Caco-2 (cell line): ENCODE measurements at regions not wholly inside any gene's neighbourhood (a gene's known extent, or its start where the extent isn't known, plus 50 kb on each side); places are given as distances from the start of the nearest gene placed in this dataset.

ENCODE experiments used
- BruUV-seq: library from RNA; stranded (reverse); fragments of 400-500 nt; replicated peaks from 2 replicates; lab custom pipeline; 2021; lab: Mats Ljungman, UMichigan
- CTCF ChIA-PET: fragments of 300-600 bp; sonication (Branson Sonifier 250); formaldehyde crosslinking; loops from one replicate; lab custom pipeline; 2022; ENCODE audit warnings: antibody characterized with exemption; lab: Charles Lee
- POLR2A ChIA-PET: fragments of 300-600 bp; sonication (Branson Sonifier 250); formaldehyde crosslinking; loops from one replicate; lab custom pipeline; 2022; ENCODE audit warnings: antibody characterized with exemption; lab: Charles Lee
- DNase-seq, 2 experiments: peaks; one replicate each; pipeline versions ENCODE4 v3.0.0 to v3.0.0-alpha.2; 2020 to 2022
- H3K27me3 ChIP-seq: replicated peaks from 2 replicates; pipeline ENCODE4 v1.6.0; 2011; ENCODE audit warnings: low read length; ENCODE audit not compliant: control insufficient read depth, insufficient read depth
- H3K36me3 ChIP-seq: 2 replicates; pipeline ENCODE4 v1.5.1; 2011; ENCODE audit warnings: low read length; ENCODE audit not compliant: control insufficient read depth, insufficient read depth
- H3K4me1 ChIP-seq: fragments of 250-450 bp; sonication (Bioruptor Pico); 2 replicates; pipeline ENCODE4 v1.5.1; 2020; ENCODE audit warnings: mild to moderate bottlenecking
- H3K4me3 ChIP-seq: 2 replicates; pipeline ENCODE4 v1.5.1; 2011; ENCODE audit warnings: low read depth, mild to moderate bottlenecking, control low read depth, low read length
- H3K9me3 ChIP-seq: fragments of 250-450 bp; sonication (Bioruptor Pico); 2 replicates; pipeline ENCODE4 v1.5.1; 2020; ENCODE audit warnings: mild to moderate bottlenecking, moderate library complexity
- H3K27ac Mint-ChIP-seq: one replicate; pipeline ENCODE4 v1.8.0; 2022; ENCODE audit warnings: mixed read lengths; ENCODE audit not compliant: unreplicated experiment
- H3K27me3 Mint-ChIP-seq: one replicate; pipeline ENCODE4 v1.8.0; 2022; ENCODE audit warnings: mixed read lengths; ENCODE audit not compliant: insufficient read depth, unreplicated experiment
- H3K36me3 Mint-ChIP-seq: one replicate; pipeline ENCODE4 v1.8.0; 2022; ENCODE audit warnings: mild to moderate bottlenecking, mixed read lengths; ENCODE audit not compliant: insufficient read depth, unreplicated experiment
- H3K4me1 Mint-ChIP-seq: one replicate; pipeline ENCODE4 v1.8.0; 2022; ENCODE audit warnings: low read depth, mixed read lengths; ENCODE audit not compliant: unreplicated experiment
- H3K4me3 Mint-ChIP-seq: one replicate; pipeline ENCODE4 v1.8.0; 2022; ENCODE audit warnings: mild to moderate bottlenecking, moderate library complexity, mixed read lengths; ENCODE audit not compliant: unreplicated experiment
- H3K9me3 Mint-ChIP-seq: one replicate; pipeline ENCODE4 v1.8.0; 2022; ENCODE audit warnings: mixed read lengths; ENCODE audit not compliant: unreplicated experiment
- CTCF ChIP-seq, 2 experiments: fragments of 200-600 bp in 1 of 2; IDR thresholded peaks; 1 replicate in 1 of 2; 2 replicates in 1 of 2; pipeline versions ENCODE4 v1.5.1 to v1.8.0; 2011 to 2022; ENCODE audit warnings: antibody characterized with exemption in 1 of 2, control low read depth in 1 of 2, inconsistent platforms in 1 of 2, low read depth in 1 of 2, low read length in 1 of 2, mild to moderate bottlenecking in 1 of 2, moderate library complexity in 1 of 2; ENCODE audit not compliant: insufficient read depth in 1 of 2, severe bottlenecking in 1 of 2, unreplicated experiment in 1 of 2
- intact Hi-C: fragments of 100-400 bp; cut with micrococcal nuclease; formaldehyde crosslinking; loops from one replicate; pipeline ENCODE4 v1.10.0; 2022; ENCODE audit not compliant: unreplicated experiment

DNA sequence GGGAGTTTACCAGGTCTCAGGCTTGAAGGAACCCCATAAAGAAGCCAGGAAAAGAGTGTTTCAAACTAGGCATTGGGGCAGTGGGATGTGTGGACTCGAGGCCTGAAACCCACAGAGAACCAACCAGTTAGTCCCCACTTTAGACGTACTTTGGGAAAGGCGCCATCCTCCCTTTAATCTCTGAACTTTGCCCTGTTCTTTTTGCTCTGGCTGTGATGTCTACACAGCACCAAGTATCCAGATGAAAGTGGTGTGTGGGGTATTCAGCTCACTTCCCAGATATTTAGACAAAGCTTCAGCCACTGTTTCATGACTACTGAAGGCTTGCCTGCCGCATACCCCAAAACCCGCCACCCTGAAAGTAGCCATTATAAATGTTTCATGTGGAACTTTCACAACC lies 116.9 kb upstream of the IRX5 start:
- no peaks in the 10 kb centered on the region for H3K27me3 Mint-ChIP-seq
- no peak overlapping the region for H3K4me3 Mint-ChIP-seq
- no peak for DNase-seq
- no peak overlapping the region for H3K4me3 ChIP-seq
- peaks cover 23% of the 10 kb centered on the region for H3K4me1 Mint-ChIP-seq
- POLR2A ChIA-PET = no interaction called here
- H3K27ac Mint-ChIP-seq = no peak overlapping the region
- CTCF ChIA-PET = interaction anchor here (0.7 kb wide), 2 partner anchors 88 to 110 kb away, joined by 3 to 4 read pairs; no protein-coding TSS in a partner anchor
- peaks cover 21% of the 10 kb centered on the region for H3K4me1 ChIP-seq
- H3K36me3 ChIP-seq = no peaks in the 10 kb centered on the region
- H3K36me3 Mint-ChIP-seq = no peaks in the 10 kb centered on the region
- no peak for TF ChIP-seq CTCF (IDR thresholded peaks at IDR 0.05; ENCODE audit: insufficient read depth in 1 of 2, low read depth in 1 of 2, low read length in 1 of 2, severe bottlenecking in 1 of 2, unreplicated experiment in 1 of 2)
- no peaks in the 10 kb centered on the region for H3K9me3 Mint-ChIP-seq
- intact Hi-C loops = loop anchor here (10.0 kb wide), 4 partner anchors 529 to 1039 kb away; partner anchors contain the start of gene IRX3
- no peaks in the 10 kb centered on the region for H3K9me3 ChIP-seq
- H3K27me3 ChIP-seq = no peaks in the 10 kb centered on the region
- no TSS peak for BruUV-seq

DNA sequence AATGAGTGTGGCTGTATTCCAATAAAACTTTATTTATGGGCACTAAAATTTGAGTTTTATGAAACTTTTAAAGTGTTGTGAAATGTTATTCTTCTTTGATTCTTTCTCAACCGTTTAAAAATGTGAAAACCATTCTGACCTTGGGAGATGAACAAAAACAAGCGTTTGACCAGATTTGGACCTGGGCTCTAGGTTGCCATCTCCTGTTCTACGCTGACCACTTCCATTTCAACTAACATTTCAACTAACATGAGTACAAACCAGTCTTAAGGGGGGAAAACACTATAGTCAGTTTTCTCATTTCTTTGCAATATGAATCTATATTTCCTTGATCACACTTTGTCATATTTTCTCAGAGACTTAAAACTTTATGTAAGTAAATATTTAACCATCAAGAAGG lies 118.4 kb upstream of the IRX5 start:
- Mint-ChIP-seq H3K27me3 (no peaks in the 10 kb centered on the region), H3K36me3 (no peaks in the 10 kb centered on the region), H3K4me1 (peaks cover 9% of the 10 kb centered on the region), H3K4me3 (no peak overlapping the region), H3K9me3 (no peaks in the 10 kb centered on the region), H3K27ac (no peak overlapping the region)
- ChIA-PET POLR2A (no interaction called here), CTCF (no interaction called here)
- no peak for DNase-seq
- BruUV-seq = no TSS peak
- peak; percentile 50 for TF ChIP-seq CTCF (IDR thresholded peaks at IDR 0.05; ENCODE audit: insufficient read depth in 1 of 2, low read depth in 1 of 2, low read length in 1 of 2, severe bottlenecking in 1 of 2, unreplicated experiment in 1 of 2)
- Histone ChIP-seq H3K36me3 (no peaks in the 10 kb centered on the region), H3K27me3 (no peaks in the 10 kb centered on the region), H3K9me3 (no peaks in the 10 kb centered on the region), H3K4me1 (peaks cover 11% of the 10 kb centered on the region; the same call in 1 of the 2 replicates), H3K4me3 (no peak overlapping the region)
- intact Hi-C loops = loop anchor here (1.0 to 10.0 kb wide), 5 partner anchors 274 to 1037 kb away; partner anchors contain the start of gene IRX3

DNA sequence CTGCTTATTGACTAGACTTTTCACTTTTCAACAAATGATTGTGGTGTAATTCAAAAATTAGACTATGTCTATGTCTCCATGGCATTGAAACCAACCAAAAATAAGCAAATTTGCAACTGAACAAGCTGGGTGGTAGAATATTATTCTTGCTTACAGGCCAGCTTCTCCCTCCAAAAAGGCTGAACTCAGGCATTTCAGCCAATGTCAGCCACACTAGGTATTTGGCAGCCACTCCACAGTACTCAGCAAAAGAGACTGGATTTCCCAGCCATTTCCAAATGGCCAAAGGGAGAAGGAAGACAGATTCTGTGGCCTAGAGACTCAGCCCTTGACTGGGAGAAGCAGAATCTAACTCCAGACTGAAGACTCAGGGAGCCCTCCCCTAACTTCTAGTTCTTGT lies 121.8 kb upstream of the IRX5 start:
- no peak for TF ChIP-seq CTCF (IDR thresholded peaks at IDR 0.05; ENCODE audit: insufficient read depth in 1 of 2, low read depth in 1 of 2, low read length in 1 of 2, severe bottlenecking in 1 of 2, unreplicated experiment in 1 of 2)
- POLR2A ChIA-PET = no interaction called here

More for the DNA sequence above, 121.8 kb upstream of the IRX5 start:
- no peaks in the 10 kb centered on the region for H3K36me3 ChIP-seq
- no TSS peak for BruUV-seq
- CTCF ChIA-PET = interaction anchor here (0.6 kb wide), 1 partner anchor 264 kb away, joined by 3 read pairs; no protein-coding TSS in a partner anchor
- no peaks in the 10 kb centered on the region for H3K36me3 Mint-ChIP-seq
- H3K9me3 Mint-ChIP-seq = no peaks in the 10 kb centered on the region
- H3K4me3 ChIP-seq = no peak overlapping the region
- no peaks in the 10 kb centered on the region for H3K27me3 ChIP-seq
- no peak overlapping the region for H3K27ac Mint-ChIP-seq
- no peak for DNase-seq
- H3K4me1 ChIP-seq = peaks cover 20% of the 10 kb centered on the region
- intact Hi-C loops = no loop called here
- no peaks in the 10 kb centered on the region for H3K27me3 Mint-ChIP-seq
- no peaks in the 10 kb centered on the region for H3K9me3 ChIP-seq
- peaks cover 14% of the 10 kb centered on the region for H3K4me1 Mint-ChIP-seq
- H3K4me3 Mint-ChIP-seq = no peak overlapping the region
